Panc1 (cell line): ENCODE measurements at regions not wholly inside any gene's neighbourhood (a gene's known extent, or its start where the extent isn't known, plus 50 kb on each side); places are given as distances from the start of the nearest gene placed in this dataset.

Source experiments
- ATAC-seq: fragments of 200-7000 bp; cut with Tn5 transposase; 2 replicates; pipeline ENCODE4 v1.9.1; 2020; ENCODE audit warnings: mild to moderate bottlenecking, moderate library complexity
- BruUV-seq: library from RNA; stranded (reverse); fragments of 400-500 nt; replicated peaks from 2 replicates; lab custom pipeline; 2021; lab: Mats Ljungman, UMichigan
- CTCF ChIA-PET: fragments of 300-600 bp; sonication (Branson Sonifier 250); formaldehyde crosslinking; loops from one replicate; lab custom pipeline; 2022; ENCODE audit warnings: antibody characterized with exemption; lab: Charles Lee
- POLR2A ChIA-PET: fragments of 300-600 bp; sonication (Branson Sonifier 250); formaldehyde crosslinking; loops from one replicate; lab custom pipeline; 2022; ENCODE audit warnings: antibody characterized with exemption; lab: Charles Lee
- DNase-seq: peaks from one replicate; pipeline ENCODE4 v3.0.0-alpha.2; 2010; ENCODE audit warnings: low read depth, low spot score
- H3K27ac ChIP-seq: 2 replicates; pipeline ENCODE4 v1.5.1; 2011; ENCODE audit warnings: mild to moderate bottlenecking, low read length, inconsistent platforms
- H3K27me3 ChIP-seq: fragments of 200-500 bp; sonication (Bioruptor generic); 2 replicates; pipeline ENCODE4 v1.6.0; 2014; ENCODE audit warnings: low read length, inconsistent platforms; ENCODE audit not compliant: control insufficient read depth, insufficient read depth
- H3K36me3 ChIP-seq: fragments of 200-500 bp; sonication (Bioruptor generic); 2 replicates; pipeline ENCODE4 v1.5.1; 2014; ENCODE audit warnings: inconsistent platforms, mild to moderate bottlenecking, low read length, moderate library complexity; ENCODE audit not compliant: control insufficient read depth, insufficient read depth
- H3K4me1 ChIP-seq: 2 replicates; pipeline ENCODE4 v1.5.1; 2011; ENCODE audit warnings: inconsistent platforms, mild to moderate bottlenecking, low read length, moderate library complexity; ENCODE audit not compliant: control insufficient read depth, insufficient read depth
- H3K4me3 ChIP-seq, 2 experiments: 2 replicates each; pipeline ENCODE4 v1.5.1; 2011 to 2012; ENCODE audit warnings: low read depth in 2 of 2, low read length in 2 of 2, mild to moderate bottlenecking in 2 of 2, inconsistent platforms in 1 of 2, moderate library complexity in 1 of 2
- H3K9me3 ChIP-seq: fragments of 200-500 bp; sonication (Bioruptor generic); 2 replicates; pipeline ENCODE4 v1.5.1; 2014; ENCODE audit warnings: low read depth, mild to moderate bottlenecking, inconsistent platforms, low read length, moderate library complexity; ENCODE audit not compliant: control insufficient read depth, insufficient read depth
- POLR2AphosphoS5 ChIP-seq: IDR thresholded peaks from 2 replicates; pipeline ENCODE4 v1.6.1; 2012; ENCODE audit warnings: mild to moderate bottlenecking, low read depth, low read length, moderate library complexity
- SIN3A ChIP-seq: IDR thresholded peaks from 2 replicates; pipeline ENCODE4 v1.6.1; 2012; ENCODE audit warnings: low read depth, mild to moderate bottlenecking, low read length, moderate library complexity, borderline replicate concordance; ENCODE audit not compliant: insufficient read depth
- TCF7L2 ChIP-seq: IDR thresholded peaks from 2 replicates; pipeline ENCODE4 v1.6.1; 2011; ENCODE audit warnings: mild to moderate bottlenecking, low read depth, low read length, inconsistent platforms
- in situ Hi-C: cut with HindIII; loops from 2 replicates; pipeline ENCODE4 v1.10.0; 2016; ENCODE audit warnings: low sequenced_read_pairs, low pct_unique_long_range_greater_than_20kb
- intact Hi-C: fragments of 100-400 bp; cut with micrococcal nuclease; formaldehyde crosslinking; loops from one replicate; pipeline ENCODE4 v1.10.0; 2022; ENCODE audit not compliant: unreplicated experiment
- TF ChIP-seq, protein P1 (sequence below): fragments of 450-650 bp; IDR thresholded peaks from 2 replicates; pipeline ENCODE4 v1.5.1; 2017; ENCODE audit warnings: mild to moderate bottlenecking
- TF ChIP-seq, protein P2 (sequence below), 2 experiments: IDR thresholded peaks; 2 replicates each; pipeline ENCODE4 v1.6.1; 2011 to 2012; ENCODE audit warnings: low read depth in 2 of 2, control low read depth in 1 of 2, low read length in 1 of 2, mild to moderate bottlenecking in 1 of 2, moderate library complexity in 1 of 2; ENCODE audit not compliant: insufficient read depth in 1 of 2

DNA sequence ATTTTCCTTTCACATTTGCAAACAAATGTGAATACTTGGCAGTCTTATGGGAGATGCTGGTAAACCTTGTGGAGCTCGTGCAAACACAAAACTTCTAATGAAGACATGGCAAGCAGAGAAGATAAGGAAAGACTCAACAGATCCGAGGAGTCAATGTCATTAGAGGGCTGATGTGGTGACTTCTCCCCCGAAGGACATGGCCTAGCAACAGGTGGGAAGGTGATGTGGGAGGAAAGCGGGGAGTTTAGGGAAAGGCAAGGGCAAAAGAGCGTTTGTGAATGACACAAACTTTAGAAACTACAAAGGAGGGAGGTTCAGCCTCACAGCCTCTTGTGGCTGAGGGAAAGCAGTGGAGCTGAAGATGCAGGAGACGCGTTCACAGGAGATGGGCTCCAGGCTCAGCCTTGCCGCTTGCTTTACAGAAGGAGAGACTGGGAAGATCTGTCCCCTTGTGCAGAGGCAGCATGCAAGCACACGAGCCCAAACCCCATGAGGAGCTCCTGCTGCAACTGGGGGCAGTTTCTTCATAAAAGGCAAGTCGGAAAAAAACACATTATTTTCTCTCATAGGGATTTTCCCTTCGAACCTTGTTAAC, 86.6 kb downstream of the SOWAHC start:
- POLR2A ChIA-PET: no interaction called here
- no peak overlapping the region for H3K27ac ChIP-seq
- intact Hi-C loops (no loop called here), in situ Hi-C loops (no loop called here)
- BruUV-seq: no TSS peak
- no peak overlapping the region for H3K4me3 ChIP-seq
- TF ChIP-seq TCF7L2: no peak
- TF ChIP-seq, protein P1, sequence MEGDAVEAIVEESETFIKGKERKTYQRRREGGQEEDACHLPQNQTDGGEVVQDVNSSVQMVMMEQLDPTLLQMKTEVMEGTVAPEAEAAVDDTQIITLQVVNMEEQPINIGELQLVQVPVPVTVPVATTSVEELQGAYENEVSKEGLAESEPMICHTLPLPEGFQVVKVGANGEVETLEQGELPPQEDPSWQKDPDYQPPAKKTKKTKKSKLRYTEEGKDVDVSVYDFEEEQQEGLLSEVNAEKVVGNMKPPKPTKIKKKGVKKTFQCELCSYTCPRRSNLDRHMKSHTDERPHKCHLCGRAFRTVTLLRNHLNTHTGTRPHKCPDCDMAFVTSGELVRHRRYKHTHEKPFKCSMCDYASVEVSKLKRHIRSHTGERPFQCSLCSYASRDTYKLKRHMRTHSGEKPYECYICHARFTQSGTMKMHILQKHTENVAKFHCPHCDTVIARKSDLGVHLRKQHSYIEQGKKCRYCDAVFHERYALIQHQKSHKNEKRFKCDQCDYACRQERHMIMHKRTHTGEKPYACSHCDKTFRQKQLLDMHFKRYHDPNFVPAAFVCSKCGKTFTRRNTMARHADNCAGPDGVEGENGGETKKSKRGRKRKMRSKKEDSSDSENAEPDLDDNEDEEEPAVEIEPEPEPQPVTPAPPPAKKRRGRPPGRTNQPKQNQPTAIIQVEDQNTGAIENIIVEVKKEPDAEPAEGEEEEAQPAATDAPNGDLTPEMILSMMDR: no peak
- TF ChIP-seq POLR2AphosphoS5: no peak
- TF ChIP-seq, protein P2, sequence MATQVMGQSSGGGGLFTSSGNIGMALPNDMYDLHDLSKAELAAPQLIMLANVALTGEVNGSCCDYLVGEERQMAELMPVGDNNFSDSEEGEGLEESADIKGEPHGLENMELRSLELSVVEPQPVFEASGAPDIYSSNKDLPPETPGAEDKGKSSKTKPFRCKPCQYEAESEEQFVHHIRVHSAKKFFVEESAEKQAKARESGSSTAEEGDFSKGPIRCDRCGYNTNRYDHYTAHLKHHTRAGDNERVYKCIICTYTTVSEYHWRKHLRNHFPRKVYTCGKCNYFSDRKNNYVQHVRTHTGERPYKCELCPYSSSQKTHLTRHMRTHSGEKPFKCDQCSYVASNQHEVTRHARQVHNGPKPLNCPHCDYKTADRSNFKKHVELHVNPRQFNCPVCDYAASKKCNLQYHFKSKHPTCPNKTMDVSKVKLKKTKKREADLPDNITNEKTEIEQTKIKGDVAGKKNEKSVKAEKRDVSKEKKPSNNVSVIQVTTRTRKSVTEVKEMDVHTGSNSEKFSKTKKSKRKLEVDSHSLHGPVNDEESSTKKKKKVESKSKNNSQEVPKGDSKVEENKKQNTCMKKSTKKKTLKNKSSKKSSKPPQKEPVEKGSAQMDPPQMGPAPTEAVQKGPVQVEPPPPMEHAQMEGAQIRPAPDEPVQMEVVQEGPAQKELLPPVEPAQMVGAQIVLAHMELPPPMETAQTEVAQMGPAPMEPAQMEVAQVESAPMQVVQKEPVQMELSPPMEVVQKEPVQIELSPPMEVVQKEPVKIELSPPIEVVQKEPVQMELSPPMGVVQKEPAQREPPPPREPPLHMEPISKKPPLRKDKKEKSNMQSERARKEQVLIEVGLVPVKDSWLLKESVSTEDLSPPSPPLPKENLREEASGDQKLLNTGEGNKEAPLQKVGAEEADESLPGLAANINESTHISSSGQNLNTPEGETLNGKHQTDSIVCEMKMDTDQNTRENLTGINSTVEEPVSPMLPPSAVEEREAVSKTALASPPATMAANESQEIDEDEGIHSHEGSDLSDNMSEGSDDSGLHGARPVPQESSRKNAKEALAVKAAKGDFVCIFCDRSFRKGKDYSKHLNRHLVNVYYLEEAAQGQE (IDR thresholded peaks at IDR 0.05; ENCODE audit: insufficient read depth in 1 of 2, low read depth in 2 of 2, low read length in 1 of 2): no peak
- TF ChIP-seq SIN3A: no peak
- H3K27me3 ChIP-seq: no peaks in the 10 kb centered on the region
- H3K36me3 ChIP-seq: no peaks in the 10 kb centered on the region
- ATAC-seq (no peak), DNase-seq (no peak)
- peaks cover 15% of the 10 kb centered on the region for H3K4me1 ChIP-seq
- CTCF ChIA-PET: no interaction called here
- no peaks in the 10 kb centered on the region for H3K9me3 ChIP-seq

DNA sequence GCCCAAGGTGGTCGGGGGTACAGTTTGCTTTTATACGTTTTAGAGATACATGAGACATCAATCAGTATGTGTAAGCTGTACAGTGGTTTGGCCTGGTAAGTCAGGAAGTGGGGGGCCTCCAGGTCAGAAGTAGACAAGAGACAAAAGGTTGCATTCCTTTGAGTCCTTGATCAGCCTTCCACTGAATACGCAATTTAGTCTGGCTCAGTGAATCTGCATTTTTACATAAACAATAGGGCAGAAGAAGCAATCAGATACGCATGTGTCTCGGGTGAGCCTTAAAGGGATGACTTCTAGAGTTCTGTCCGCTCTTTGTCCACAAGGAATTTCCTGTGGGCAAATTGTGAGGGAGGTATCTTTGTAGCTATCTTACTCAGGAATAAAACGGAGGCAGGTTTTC, 87.2 kb downstream of the SOWAHC start:
- DNase-seq: no peak
- H3K27me3 ChIP-seq: no peaks in the 10 kb centered on the region
- intact Hi-C loops (no loop called here), in situ Hi-C loops (no loop called here)
- H3K9me3 ChIP-seq: no peaks in the 10 kb centered on the region
- ChIA-PET CTCF (no interaction called here), POLR2A (interaction anchor here (0.6 kb wide), 1 partner anchor 44 kb away, joined by 3 read pairs; no protein-coding TSS in a partner anchor)
- no peak for ATAC-seq
- no TSS peak for BruUV-seq
- H3K27ac ChIP-seq: no peak overlapping the region
- H3K4me3 ChIP-seq: no peak overlapping the region
- no peaks in the 10 kb centered on the region for H3K36me3 ChIP-seq
- TF ChIP-seq POLR2AphosphoS5 (no peak), TCF7L2 (no peak), SIN3A (no peak)
- TF ChIP-seq, protein P1: no peak
- TF ChIP-seq, protein P2 (IDR thresholded peaks at IDR 0.05; ENCODE audit: insufficient read depth in 1 of 2, low read depth in 2 of 2, low read length in 1 of 2): no peak
- peaks cover 15% of the 10 kb centered on the region for H3K4me1 ChIP-seq
